ENCODE measurements at regions not wholly inside any gene's neighbourhood (a gene's known extent, or its start where the extent isn't known, plus 50 kb on each side); places are given as distances from the start of the nearest gene placed in this dataset.
A peak's percentile ranks its signal among the peaks of the same experiment; 100 is the strongest.
"Not testable (repeated sequence)": the region's sequence is repeated elsewhere in the genome, so short reads cannot be mapped to it uniquely, and the experiment has no call there.

DNA sequence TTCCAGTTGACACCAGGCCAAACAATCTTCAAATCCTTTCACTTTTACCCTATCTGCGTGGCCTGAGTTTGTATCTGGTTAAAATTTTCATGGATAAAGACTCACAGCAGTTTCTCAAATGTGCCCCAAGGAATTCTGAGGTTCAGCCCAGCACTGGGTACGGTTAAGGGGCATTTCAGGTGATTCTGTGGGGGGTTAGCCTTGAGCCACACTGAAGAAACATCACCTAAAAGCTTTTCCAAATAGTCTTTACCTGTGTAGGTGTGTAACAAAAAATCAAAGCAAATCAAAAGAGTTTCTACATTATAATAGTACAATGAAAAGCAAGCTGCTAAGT lies 83.8 kb upstream of the DNAJC1 start:
- TF ChIP-seq, protein P1, sequence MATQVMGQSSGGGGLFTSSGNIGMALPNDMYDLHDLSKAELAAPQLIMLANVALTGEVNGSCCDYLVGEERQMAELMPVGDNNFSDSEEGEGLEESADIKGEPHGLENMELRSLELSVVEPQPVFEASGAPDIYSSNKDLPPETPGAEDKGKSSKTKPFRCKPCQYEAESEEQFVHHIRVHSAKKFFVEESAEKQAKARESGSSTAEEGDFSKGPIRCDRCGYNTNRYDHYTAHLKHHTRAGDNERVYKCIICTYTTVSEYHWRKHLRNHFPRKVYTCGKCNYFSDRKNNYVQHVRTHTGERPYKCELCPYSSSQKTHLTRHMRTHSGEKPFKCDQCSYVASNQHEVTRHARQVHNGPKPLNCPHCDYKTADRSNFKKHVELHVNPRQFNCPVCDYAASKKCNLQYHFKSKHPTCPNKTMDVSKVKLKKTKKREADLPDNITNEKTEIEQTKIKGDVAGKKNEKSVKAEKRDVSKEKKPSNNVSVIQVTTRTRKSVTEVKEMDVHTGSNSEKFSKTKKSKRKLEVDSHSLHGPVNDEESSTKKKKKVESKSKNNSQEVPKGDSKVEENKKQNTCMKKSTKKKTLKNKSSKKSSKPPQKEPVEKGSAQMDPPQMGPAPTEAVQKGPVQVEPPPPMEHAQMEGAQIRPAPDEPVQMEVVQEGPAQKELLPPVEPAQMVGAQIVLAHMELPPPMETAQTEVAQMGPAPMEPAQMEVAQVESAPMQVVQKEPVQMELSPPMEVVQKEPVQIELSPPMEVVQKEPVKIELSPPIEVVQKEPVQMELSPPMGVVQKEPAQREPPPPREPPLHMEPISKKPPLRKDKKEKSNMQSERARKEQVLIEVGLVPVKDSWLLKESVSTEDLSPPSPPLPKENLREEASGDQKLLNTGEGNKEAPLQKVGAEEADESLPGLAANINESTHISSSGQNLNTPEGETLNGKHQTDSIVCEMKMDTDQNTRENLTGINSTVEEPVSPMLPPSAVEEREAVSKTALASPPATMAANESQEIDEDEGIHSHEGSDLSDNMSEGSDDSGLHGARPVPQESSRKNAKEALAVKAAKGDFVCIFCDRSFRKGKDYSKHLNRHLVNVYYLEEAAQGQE (IDR thresholded peaks at IDR 0.05) = no peak
- no peak for TF ChIP-seq ZFP36 (IDR thresholded peaks at IDR 0.05; ENCODE audit: borderline replicate concordance, partially characterized antibody)
- no peak for TF ChIP-seq POLR2AphosphoS2 (conservative IDR thresholded peaks at IDR 0.05; ENCODE audit: low read length)
- no peak for TF ChIP-seq TP53 (CRISPR knock-in tag; IDR thresholded peaks at IDR 0.05)
- no peak for TF ChIP-seq RAD21 (conservative IDR thresholded peaks at IDR 0.05 in 1 of 2, IDR thresholded peaks at IDR 0.05 in 1 of 2)
- TF ChIP-seq HOXB13 (CRISPR knock-in tag; IDR thresholded peaks at IDR 0.05; ENCODE audit: low read depth) = no peak
- TF ChIP-seq, protein P2, sequence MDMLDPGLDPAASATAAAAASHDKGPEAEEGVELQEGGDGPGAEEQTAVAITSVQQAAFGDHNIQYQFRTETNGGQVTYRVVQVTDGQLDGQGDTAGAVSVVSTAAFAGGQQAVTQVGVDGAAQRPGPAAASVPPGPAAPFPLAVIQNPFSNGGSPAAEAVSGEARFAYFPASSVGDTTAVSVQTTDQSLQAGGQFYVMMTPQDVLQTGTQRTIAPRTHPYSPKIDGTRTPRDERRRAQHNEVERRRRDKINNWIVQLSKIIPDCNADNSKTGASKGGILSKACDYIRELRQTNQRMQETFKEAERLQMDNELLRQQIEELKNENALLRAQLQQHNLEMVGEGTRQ (IDR thresholded peaks at IDR 0.05) = no peak
- TF ChIP-seq, protein P3, sequence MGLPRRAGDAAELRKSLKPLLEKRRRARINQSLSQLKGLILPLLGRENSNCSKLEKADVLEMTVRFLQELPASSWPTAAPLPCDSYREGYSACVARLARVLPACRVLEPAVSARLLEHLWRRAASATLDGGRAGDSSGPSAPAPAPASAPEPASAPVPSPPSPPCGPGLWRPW (IDR thresholded peaks at IDR 0.05) = no peak
- TF ChIP-seq, protein P4, sequence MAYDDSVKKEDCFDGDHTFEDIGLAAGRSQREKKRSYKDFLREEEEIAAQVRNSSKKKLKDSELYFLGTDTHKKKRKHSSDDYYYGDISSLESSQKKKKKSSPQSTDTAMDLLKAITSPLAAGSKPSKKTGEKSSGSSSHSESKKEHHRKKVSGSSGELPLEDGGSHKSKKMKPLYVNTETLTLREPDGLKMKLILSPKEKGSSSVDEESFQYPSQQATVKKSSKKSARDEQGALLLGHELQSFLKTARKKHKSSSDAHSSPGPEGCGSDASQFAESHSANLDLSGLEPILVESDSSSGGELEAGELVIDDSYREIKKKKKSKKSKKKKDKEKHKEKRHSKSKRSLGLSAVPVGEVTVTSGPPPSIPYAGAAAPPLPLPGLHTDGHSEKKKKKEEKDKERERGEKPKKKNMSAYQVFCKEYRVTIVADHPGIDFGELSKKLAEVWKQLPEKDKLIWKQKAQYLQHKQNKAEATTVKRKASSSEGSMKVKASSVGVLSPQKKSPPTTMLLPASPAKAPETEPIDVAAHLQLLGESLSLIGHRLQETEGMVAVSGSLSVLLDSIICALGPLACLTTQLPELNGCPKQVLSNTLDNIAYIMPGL (CRISPR knock-in tag; IDR thresholded peaks at IDR 0.05; ENCODE audit: borderline replicate concordance) = no peak
- no peak for TF ChIP-seq GATA3 (IDR thresholded peaks at IDR 0.05; ENCODE audit: borderline replicate concordance)
- no peak for TF ChIP-seq CBX8 (IDR thresholded peaks at IDR 0.05)
- peaks cover 18% of the 10 kb centered on the region for H3K4me1 ChIP-seq
- CTCF ChIA-PET = no interaction called here
- no peak overlapping the region; a peak in 1 of 6 replicates for H3K27ac ChIP-seq
- no peak for FAIRE-seq
- POLR2A ChIA-PET = no interaction called here
- no peaks in the 10 kb centered on the region; the same call in 2 of the 3 replicates for H3K9me3 ChIP-seq
- ATAC-seq = no peak
- H3K4me3 ChIP-seq = no peak overlapping the region
- whole genome bisulfite sequencing (ENCODE audit: missing lambda C conversion rate) = 61% methylated on average over 2 of the region's 2 CpGs
- DNase-seq (ENCODE audit: low read depth in 1 of 2, low spot score in 1 of 2) = no peak
- H3K4me2 ChIP-seq = peak overlapping the region; percentile 75

DNA sequence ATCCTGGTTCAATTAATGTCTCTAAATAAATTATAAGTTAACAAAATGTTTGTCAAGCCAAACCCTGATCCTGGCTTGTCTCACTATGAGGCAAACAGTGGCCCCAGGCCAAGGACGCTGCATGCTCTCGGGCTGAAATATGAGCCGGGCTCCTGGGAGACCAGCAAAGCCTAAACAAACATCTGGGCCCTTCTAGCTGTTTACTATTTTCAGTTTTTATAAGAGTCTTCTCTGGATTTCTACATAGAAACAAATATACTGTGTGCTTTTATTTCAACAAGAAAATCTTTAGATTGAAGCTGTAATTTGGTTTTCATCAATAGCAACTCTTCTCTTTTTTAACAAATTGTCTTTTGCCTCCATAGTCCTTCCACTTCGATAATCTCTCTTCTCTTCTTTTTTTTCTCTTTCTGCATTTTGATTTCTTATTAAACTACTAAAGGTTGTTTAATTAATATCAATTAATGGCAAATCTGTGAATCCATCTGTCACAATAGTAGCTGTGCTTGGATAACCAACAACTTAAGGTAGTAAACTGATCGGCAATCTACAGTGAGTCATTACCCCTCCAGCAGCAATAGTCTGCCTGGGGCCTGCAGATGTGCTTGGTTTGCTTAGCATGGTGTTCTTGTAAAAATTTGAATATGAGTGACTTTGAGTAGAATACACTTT lies 83.3 kb upstream of the DNAJC1 start:
- H3K4me3 ChIP-seq = no peak overlapping the region; the same call in 2 of the 3 replicates
- H3K4me1 ChIP-seq = peaks cover 18% of the 10 kb centered on the region
- TF ChIP-seq EHMT2 (IDR thresholded peaks at IDR 0.05; ENCODE audit: low read depth) (no peak), NFE2L2 (conservative IDR thresholded peaks at IDR 0.05; ENCODE audit: low read length) (no peak), JUN (IDR thresholded peaks at IDR 0.05) (no peak), HOXB5 (CRISPR knock-in tag; IDR thresholded peaks at IDR 0.05) (no peak), GATA3 (IDR thresholded peaks at IDR 0.05; ENCODE audit: borderline replicate concordance) (no peak; the same call in 1 of the 2 replicates), ZC3H11A (IDR thresholded peaks at IDR 0.05) (no peak), RAD21 (conservative IDR thresholded peaks at IDR 0.05 in 1 of 2, IDR thresholded peaks at IDR 0.05 in 1 of 2) (no peak), CHD4 (IDR thresholded peaks at IDR 0.05; ENCODE audit: borderline replicate concordance) (no peak)
- TF ChIP-seq, protein P3 (IDR thresholded peaks at IDR 0.05) = no peak
- ChIA-PET POLR2A (interaction anchor here (1.0 kb wide), 1 partner anchor 142 kb away, joined by 3 read pairs; no protein-coding TSS in a partner anchor), CTCF (interaction anchor here (0.6 to 1.1 kb wide), 2 partner anchors 55 to 253 kb away, joined by 4 read pairs; no protein-coding TSS in a partner anchor)
- H3K9me3 ChIP-seq = no peaks in the 10 kb centered on the region; the same call in 2 of the 3 replicates
- WGBS (ENCODE audit: missing lambda C conversion rate) = 8% methylated on average over 5 of the region's 5 CpGs
- peak overlapping the region; percentile 75 for H3K4me2 ChIP-seq
- ATAC-seq = peak; percentile 87 to 90; a peak in 5 of 6 replicates
- DNase-seq (ENCODE audit: low read depth in 1 of 2, low spot score in 1 of 2) = peak; percentile 44
- no peak for FAIRE-seq
- no peak overlapping the region; a peak in 1 of 6 replicates for H3K27ac ChIP-seq

DNA sequence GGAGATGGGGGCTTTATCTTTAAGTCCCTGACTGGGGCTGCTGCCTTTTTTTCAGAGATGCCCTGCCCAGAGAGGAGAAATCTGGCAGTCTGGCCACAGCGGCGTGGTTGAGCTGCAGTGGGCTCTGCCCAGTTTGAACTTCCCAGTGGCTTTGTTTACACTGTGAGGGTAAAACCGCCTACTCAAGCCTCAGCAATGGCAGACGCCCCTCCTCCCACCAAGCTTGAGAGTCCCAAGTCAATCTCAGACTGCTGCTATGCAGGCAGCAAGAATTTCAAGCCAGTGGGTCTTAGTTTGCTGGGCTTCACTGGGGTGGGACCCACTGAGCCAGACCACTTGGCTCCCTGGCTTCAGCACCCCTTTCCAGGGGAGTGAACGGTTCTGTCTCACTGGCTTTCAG lies 76.4 kb upstream of the DNAJC1 start:
- WGBS (ENCODE audit: missing lambda C conversion rate) = 13% methylated on average over 3 of the region's 5 CpGs
- H3K4me1 ChIP-seq; ATAC-seq; DNase-seq (ENCODE audit: low read depth in 1 of 2, low spot score in 1 of 2); POLR2A ChIA-PET; H3K4me3 ChIP-seq; FAIRE-seq; CTCF ChIA-PET; H3K9me3 ChIP-seq; H3K4me2 ChIP-seq; H3K27ac ChIP-seq: not testable (repeated sequence)

Measured in A549 (cell line).